ENCODE measurements at regions not wholly inside any gene's neighbourhood (a gene's known extent, or its start where the extent isn't known, plus 50 kb on each side); places are given as distances from the start of the nearest gene placed in this dataset.

DNA sequence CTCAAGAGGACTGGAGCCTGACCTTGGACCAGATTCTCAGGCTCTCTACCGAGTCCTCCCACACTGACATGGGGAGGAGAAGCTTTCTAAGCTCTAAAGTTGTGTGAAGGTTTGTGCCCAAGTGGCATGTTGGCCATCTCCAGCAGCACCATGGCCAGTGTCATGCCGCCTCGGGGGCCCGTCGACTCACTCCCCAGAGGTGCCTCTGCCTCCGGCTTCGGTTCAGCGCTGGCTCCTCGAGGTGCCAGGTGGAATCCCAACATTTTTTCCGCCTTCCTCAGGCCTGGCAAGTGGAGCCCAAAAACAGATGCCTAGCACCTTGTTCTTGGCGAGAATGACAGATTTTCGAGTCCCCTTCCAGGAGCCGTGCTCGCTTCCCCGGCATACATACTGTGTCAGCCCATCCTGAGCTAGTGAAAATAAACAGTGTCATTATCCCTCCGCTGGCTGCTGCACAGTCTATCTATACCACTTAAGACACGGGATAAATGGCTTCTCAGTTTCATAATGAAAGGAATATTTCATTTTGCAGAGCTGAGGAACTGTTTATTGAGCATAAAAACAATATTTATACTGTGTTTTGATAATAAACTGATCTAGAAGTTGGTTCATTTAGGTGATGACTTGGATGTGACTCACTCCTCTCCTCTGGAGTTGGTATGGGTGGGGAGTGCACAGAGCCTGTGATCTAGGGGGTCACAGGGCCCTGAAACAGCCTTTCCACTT is 328.5 kb upstream of the TLE3 start:
- no peak for DNase-seq

DNA sequence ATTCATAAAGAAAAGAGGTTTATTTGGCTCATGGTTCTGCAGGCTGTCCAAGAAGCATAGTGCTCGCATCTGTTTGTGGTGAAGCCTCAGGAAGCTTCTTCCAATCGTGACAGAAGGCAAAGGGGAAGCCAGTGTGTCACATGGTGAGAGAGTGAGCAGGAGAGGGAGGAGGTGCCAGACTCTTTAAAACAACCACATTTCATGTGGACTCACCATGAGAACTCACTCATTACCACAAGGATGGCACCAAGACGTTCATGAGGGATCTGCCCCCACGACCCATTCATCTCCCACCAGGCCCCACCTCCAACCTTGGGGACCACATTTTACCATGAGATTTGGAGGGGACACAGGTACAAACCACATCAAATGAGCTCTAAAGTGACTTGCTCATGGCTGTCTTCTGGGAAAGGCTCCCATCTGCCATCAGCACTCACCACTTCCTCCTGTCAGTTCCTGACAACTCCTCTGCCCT is 327.3 kb upstream of the TLE3 start:
- DNase-seq: no peak

DNA sequence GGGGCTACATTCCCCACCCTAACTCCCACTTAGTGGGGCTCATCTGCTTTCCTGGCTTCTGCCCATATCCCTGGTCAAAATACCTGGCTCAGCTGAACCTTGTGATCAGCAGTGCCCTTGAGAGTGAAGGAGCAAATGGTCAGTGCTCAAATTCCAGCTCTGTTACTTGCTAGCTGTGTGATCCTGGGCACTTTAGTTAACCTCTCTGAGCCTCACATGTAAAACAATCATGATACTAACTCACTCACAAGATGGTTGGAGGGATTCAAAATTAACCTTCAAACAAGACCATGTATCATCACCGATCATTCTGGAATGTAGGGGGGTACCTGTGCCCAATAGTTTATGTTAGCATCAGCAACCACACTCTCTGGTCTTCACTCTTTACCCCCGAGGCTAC is 325.6 kb upstream of the TLE3 start:
- DNase-seq: no peak

GRCh38 chr15:70422342-70422741 is 324.6 kb upstream of the TLE3 start:
- DNase-seq: no peak

DNA sequence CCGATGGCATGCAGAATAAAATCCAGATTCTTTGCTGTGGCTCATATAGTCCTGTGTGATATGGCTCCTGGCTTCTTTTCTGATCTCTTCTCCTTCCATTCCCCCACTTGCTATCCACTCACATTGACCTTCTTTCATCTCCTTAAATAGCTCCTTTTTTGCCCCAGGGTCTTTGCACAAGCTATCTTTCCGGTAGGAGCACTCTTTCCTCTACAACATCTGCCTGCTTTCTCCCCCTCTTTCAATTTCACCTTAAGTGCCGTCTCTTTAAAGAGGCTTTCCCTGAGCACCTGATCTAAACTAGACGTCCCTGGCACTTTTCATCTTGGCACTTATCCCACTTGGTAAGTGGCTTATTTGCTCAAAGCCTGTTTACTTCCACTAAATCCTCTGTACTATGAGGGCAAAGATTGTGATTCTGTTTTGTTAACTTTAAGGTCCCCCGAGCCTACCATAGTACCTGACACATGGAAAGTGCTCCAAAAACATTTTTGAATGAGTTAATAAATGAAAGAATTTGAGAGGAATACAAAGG is 323.3 kb upstream of the TLE3 start:
- DNase-seq: no peak

DNA sequence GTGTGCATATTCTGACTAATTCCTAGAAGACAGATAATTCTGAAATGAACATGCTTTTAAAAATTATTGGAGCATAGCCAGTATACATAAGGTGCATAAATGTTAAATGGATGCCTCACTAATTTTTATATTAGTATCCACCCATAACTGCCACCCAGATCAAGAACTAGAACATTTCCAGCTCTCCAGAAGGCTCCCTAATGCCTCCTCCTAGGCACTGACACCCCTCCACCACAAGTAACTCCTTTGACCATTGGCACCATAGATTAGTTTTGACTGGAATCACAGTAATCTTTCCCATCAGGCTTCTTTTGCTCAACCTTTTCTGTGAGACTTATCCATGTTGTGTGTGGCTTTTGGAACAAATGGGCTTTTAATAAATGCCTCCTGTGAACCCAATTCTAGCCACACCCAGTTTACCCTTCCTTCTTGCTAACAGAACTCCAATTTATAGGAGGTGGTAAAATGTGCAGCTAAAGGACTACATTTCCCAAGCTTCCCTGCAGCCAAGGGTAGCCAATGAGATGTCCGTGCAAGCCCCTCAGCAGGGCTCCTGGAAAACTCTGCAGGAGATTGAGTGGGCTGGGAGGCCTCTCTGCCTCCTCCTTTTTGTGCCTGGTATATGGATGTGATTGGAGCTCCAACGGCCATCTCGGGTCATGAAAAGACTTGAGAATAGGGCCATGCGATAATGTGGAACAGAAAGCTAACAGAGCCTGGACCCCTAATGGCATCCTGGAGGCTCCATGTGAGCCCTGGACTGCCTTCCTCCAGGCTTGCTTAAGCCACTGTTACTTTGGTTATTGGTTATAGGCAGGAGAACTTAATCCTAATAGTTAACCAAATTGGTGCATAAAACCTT is 322.6 kb upstream of the TLE3 start:
- no peak for DNase-seq

DNA sequence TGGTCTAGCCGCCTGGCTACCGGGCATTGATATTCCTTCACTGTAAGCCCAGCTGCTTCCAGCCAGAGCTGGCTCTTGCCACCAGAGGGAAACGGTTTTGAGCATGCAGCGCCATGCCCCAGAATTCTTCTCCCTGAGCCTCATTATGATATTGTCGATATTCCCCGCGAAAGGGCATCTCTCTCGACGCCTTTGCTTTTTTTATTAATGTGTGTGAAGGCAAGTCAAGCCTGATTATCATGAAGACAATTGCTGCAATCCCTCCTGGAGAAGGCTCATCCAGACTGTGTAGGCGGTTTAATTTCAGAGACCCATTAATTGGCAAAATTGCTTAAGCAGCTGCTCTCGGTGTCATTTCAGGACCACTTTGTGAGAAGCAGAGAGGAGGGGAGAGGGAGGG is 321.2 kb upstream of the TLE3 start:
- DNase-seq: peak in 1 of 3 donors; percentile 20

DNA sequence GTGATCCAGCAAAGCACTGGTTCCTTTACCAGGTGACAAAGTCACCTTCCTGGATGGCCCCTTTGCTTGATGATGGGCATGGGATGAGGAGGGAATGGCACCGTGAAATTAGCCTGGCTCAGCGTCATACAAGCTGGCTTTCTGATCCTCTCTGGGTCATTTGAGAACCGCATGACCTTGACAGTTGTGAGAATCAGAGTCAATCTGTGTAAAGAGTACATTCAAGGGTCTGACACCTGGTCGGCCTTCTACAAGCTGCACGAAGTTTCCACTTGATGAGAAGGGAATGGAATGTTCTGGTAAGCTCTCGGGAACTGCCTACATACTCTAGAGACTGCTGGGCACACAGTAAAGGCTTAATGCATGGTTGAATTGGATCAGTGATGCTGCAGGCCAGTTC is 319.8 kb upstream of the TLE3 start:
- no peak for DNase-seq

- DNase-seq: no peak
Observed at GRCh38 chr15:70416829-70417228, 319.1 kb upstream of the TLE3 start.

DNA sequence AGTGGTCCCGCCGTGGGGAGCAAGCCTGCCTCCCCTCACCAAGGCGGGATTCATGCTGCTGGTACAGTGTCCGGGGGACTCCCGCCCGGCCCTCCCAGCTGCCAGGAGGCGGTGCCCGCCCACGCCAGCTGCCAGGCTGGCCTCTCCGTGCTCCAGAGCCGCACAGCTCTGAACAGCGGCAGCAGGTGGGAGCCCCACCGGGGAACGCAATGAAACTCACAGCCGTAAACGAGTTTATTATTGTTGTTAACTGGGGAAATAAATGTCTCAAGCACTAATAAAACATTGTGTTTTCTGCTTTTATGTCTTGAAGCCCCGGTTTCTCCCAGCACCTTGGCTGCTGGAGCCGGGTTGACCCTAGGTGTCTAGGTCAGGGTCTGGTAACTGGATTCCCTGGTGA is 317.7 kb upstream of the TLE3 start:
- DNase-seq: peak; percentile 43 to 66 (median 44)

DNA sequence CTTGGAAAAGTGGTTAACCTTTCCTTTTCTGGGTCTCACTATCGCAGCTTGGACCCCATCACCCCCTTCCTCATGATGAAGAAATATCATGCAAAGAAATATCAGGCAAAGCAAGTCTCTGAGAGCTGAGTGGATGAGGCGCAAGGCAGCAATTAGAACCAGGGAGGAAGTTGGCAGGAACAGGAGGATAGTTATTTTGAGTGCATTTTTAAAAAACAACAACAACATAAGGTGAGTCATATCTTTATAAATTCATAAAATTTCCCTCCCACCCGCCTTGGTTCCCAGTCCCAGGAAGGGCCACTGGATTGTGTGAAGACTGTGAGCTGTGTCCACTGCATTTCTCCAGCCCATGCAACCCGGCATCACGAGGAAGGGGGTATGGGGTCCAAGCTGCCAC is 316.9 kb upstream of the TLE3 start:
- DNase-seq: no peak

DNA sequence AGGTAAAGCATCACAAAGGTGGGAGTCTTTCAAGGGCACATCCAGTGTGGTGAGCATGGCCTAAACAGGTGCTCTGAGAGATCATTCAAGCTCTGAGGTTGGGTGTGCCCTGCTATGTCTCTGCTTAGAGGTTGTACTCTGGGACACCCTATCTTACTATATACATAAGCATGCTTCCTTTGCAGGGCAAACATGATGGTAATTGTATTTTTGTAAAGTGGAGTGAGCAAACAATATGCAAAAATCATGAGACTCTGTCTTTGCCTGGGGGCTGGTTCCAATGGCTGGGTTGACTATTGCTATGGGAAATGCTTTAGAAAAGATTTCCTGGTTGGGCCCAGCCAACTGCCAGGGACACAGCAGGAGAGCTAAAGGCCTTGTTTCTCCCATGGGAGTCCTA is 315.1 kb upstream of the TLE3 start:
- no peak for DNase-seq

DNA sequence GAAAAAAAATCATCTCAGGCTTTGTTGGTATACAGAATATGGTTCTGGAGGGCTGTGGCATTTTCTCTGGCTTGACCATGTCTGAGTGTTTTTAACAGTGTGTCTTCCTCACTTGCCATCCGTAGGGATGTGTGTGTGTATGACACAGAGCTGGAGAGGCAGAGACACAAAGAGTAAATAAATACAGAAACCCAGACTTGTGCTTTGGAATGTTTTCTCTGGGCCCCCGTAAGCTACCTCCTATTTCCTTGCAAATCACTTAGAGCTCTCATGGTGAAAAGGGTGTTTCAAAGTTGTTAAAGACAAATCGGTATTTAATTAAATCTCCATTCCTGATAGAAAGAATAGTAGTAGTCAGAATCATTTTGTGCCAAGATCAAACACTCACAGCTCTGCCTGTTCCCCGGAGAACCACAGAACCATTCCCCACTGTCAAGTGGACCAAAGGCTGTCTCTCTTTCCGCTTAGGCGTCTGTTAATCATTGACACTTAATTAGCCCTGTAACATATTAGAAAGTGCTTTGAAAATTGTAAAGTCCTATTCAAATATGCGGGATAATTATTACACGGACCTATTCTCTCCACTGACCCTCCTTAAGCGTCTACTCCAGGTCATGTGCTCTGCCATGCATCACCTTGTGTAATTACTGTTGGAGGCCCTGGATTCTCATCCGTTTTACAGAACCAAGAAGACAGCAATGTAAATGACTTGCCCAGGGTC is 313.6 kb upstream of the TLE3 start:
- no peak for DNase-seq

DNA sequence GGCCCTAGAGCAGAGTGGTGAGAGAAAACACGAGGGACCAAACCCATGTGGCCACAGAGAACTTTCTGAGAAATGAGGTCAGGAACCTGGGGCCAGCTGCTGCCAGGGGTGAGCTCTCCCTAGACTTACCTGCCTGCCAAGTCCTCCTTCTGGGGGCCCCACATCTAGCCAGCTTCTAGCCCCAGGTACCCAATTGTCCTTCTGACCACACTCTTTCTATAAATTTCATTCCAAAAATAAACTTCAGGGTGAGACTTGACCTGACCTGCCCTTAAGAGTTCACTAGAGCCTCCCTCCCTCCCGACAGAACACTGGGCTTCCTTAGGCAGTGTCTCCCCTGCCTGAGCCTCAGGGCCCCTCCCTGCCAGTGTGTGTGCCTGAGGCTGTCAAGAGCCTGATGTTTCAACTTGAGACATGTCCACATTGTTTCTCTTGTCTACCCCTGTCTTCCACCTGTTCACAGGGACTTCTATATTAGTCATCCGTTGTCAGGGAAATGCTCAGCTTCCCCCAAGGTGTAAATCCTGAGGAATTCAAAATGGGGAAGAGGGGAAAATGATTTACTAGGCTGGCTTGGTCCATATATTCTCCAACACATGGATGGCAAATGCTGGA is 312.8 kb upstream of the TLE3 start:
- DNase-seq: no peak

DNA sequence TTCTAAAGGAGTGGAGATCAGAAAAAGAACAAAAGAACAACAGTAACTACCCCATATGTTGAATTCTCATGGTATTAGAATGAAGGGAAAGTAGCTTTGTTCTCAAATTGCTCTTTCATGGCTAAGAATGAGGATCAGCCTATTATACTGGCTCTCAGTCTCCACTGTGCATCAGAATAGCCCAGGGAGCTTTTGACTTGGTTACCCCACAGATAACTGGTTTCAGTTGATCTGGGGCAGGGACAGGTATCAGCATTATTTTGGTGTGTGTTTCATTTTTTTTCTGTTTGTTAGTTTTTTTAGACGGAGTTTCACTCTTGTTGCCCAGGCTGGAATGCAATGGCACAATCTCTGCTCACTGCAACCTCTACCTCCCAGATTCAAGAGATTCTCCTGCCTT is 311.7 kb upstream of the TLE3 start:
- DNase-seq: no peak

GRCh38 chr15:70407955-70408354 is 310.2 kb upstream of the TLE3 start:
- DNase-seq: no peak

DNA sequence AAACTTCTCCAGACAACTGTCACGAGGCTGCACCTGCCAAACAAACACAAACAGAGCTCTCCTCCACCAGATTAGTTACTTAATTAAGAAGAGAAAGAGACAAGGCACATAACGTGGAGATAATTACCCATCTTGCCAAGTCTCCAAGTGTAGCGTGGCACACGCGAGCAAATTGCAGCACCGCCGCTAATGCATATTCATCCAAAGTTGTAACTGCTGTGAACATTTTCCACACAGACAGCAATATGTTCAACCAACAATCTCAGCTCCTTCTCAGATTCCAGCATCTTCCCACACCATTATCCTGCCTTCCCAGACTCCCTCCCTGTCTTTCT is 309.6 kb upstream of the TLE3 start:
- peak in 1 of 3 donors; percentile 54 for DNase-seq

GRCh38 chr15:70406617-70407335 is 309.1 kb upstream of the TLE3 start:
- no peak for DNase-seq

GRCh38 chr15:70401709-70402108 is 304.0 kb upstream of the TLE3 start:
- DNase-seq: peak; percentile 28 to 79 (median 66)

- DNase-seq: no peak
Observed at GRCh38 chr15:70400766-70401541, 303.2 kb upstream of the TLE3 start.

Measured in muscle of back (tissue), 3 donors.